Activated CD4-positive, alpha-beta memory T cell treated with anti-CD3 and anti-CD28 coated beads for 36 hours (primary cell): ENCODE measurements at regions not wholly inside any gene's neighbourhood (a gene's known extent, or its start where the extent isn't known, plus 50 kb on each side); places are given as distances from the start of the nearest gene placed in this dataset.
"Not testable (repeated sequence)": the region's sequence is repeated elsewhere in the genome, so short reads cannot be mapped to it uniquely, and the experiment has no call there.

Experiments used
- CTCF ChIA-PET: fragments of 350-600 bp; sonication (Branson Sonifier 250); formaldehyde crosslinking; loops from one replicate; lab custom pipeline; 2021; ENCODE audit warnings: antibody characterized with exemption, inconsistent platforms; lab: Charles Lee
- POLR2A ChIA-PET: fragments of 350-600 bp; sonication (Branson Sonifier 250); formaldehyde crosslinking; loops from one replicate; lab custom pipeline; 2021; ENCODE audit warnings: antibody characterized with exemption; lab: Charles Lee
- DNase-seq: peaks from one replicate; pipeline ENCODE4 v3.0.0-alpha.2; 2020
- H3K27ac Mint-ChIP-seq: one replicate; pipeline ENCODE4 v1.8.0; 2021; ENCODE audit warnings: mixed read lengths
- H3K27me3 Mint-ChIP-seq: one replicate; pipeline ENCODE4 v1.8.0; 2021; ENCODE audit warnings: mixed read lengths
- H3K36me3 Mint-ChIP-seq: one replicate; pipeline ENCODE4 v1.8.0; 2021; ENCODE audit warnings: mixed read lengths
- H3K4me1 Mint-ChIP-seq: one replicate; pipeline ENCODE4 v1.8.0; 2021; ENCODE audit warnings: low read depth, mixed read lengths
- H3K4me3 Mint-ChIP-seq: one replicate; pipeline ENCODE4 v1.8.0; 2021; ENCODE audit warnings: mild to moderate bottlenecking, mixed read lengths
- H3K9me3 Mint-ChIP-seq: one replicate; pipeline ENCODE4 v1.8.0; 2021; ENCODE audit warnings: mixed read lengths
- intact Hi-C: fragments of 100-400 bp; cut with micrococcal nuclease; formaldehyde crosslinking; loops from one replicate; pipeline ENCODE4 v1.15.1; 2023

- no peak for DNase-seq
- ChIA-PET CTCF (no interaction called here), POLR2A (no interaction called here)
- H3K36me3 Mint-ChIP-seq = no peaks in the 10 kb centered on the region
- H3K4me1 Mint-ChIP-seq = no peaks in the 10 kb centered on the region
- no peak overlapping the region for H3K4me3 Mint-ChIP-seq
- intact Hi-C loops = no loop called here
- H3K27ac Mint-ChIP-seq = no peak overlapping the region
- H3K9me3 Mint-ChIP-seq = peaks cover 8% of the 10 kb centered on the region
- H3K27me3 Mint-ChIP-seq = no peaks in the 10 kb centered on the region
These were observed 266.1 kb downstream of the MTERF1 start for GRCh38 chr7:91614431-91614830.

GRCh38 chr7:91618776-91619765 is 261.4 kb downstream of the MTERF1 start:
- POLR2A ChIA-PET = no interaction called here
- intact Hi-C loops = no loop called here
- no peak overlapping the region for H3K27ac Mint-ChIP-seq

GRCh38 chr7:91620827-91621226 is 259.7 kb downstream of the MTERF1 start:
- DNase-seq = no peak
- ChIA-PET CTCF (no interaction called here), POLR2A (no interaction called here)
- no peaks in the 10 kb centered on the region for H3K4me1 Mint-ChIP-seq
- H3K4me3 Mint-ChIP-seq = no peak overlapping the region
- no peaks in the 10 kb centered on the region for H3K27me3 Mint-ChIP-seq
- intact Hi-C loops = no loop called here
- no peak overlapping the region for H3K27ac Mint-ChIP-seq
- H3K9me3 Mint-ChIP-seq = peaks cover 7% of the 10 kb centered on the region
- H3K36me3 Mint-ChIP-seq = no peaks in the 10 kb centered on the region

More at GRCh38 chr7:91618776-91619765, 261.4 kb downstream of the MTERF1 start:
- no peak for DNase-seq
- H3K4me1 Mint-ChIP-seq = no peaks in the 10 kb centered on the region
- CTCF ChIA-PET = no interaction called here
- no peaks in the 10 kb centered on the region for H3K36me3 Mint-ChIP-seq
- no peaks in the 10 kb centered on the region for H3K9me3 Mint-ChIP-seq
- H3K4me3 Mint-ChIP-seq = no peak overlapping the region
- no peaks in the 10 kb centered on the region for H3K27me3 Mint-ChIP-seq

- DNase-seq, H3K27me3 Mint-ChIP-seq, POLR2A ChIA-PET, H3K27ac Mint-ChIP-seq, H3K4me3 Mint-ChIP-seq, CTCF ChIA-PET, H3K4me1 Mint-ChIP-seq, H3K36me3 Mint-ChIP-seq, intact Hi-C loops: not testable (repeated sequence)
- H3K9me3 Mint-ChIP-seq = peaks cover 18% of the 10 kb centered on the region
These were observed 253.2 kb downstream of the MTERF1 start for GRCh38 chr7:91627324-91627723.

- no peaks in the 10 kb centered on the region for H3K27me3 Mint-ChIP-seq
- ChIA-PET POLR2A (no interaction called here), CTCF (no interaction called here)
- H3K27ac Mint-ChIP-seq = no peak overlapping the region
- no peaks in the 10 kb centered on the region for H3K36me3 Mint-ChIP-seq
- DNase-seq = no peak
- H3K4me1 Mint-ChIP-seq = no peaks in the 10 kb centered on the region
- no peak overlapping the region for H3K4me3 Mint-ChIP-seq
- intact Hi-C loops = no loop called here
- H3K9me3 Mint-ChIP-seq = peaks cover 19% of the 10 kb centered on the region
These were observed 251.8 kb downstream of the MTERF1 start for GRCh38 chr7:91628742-91629141.

GRCh38 chr7:91630581-91631380 is 249.7 kb downstream of the MTERF1 start:
- no peak overlapping the region for H3K27ac Mint-ChIP-seq
- intact Hi-C loops = no loop called here
- no peaks in the 10 kb centered on the region for H3K36me3 Mint-ChIP-seq
- no peak for DNase-seq
- POLR2A ChIA-PET = no interaction called here
- H3K4me1 Mint-ChIP-seq = no peaks in the 10 kb centered on the region
- CTCF ChIA-PET = no interaction called here
- no peaks in the 10 kb centered on the region for H3K27me3 Mint-ChIP-seq
- H3K9me3 Mint-ChIP-seq = peaks cover 17% of the 10 kb centered on the region
- no peak overlapping the region for H3K4me3 Mint-ChIP-seq

GRCh38 chr7:91632234-91632940 is 248.1 kb downstream of the MTERF1 start:
- Mint-ChIP-seq H3K4me3 (no peak overlapping the region), H3K36me3 (no peaks in the 10 kb centered on the region), H3K27me3 (no peaks in the 10 kb centered on the region), H3K27ac (no peak overlapping the region), H3K9me3 (peaks cover 14% of the 10 kb centered on the region), H3K4me1 (no peaks in the 10 kb centered on the region)
- intact Hi-C loops = no loop called here
- ChIA-PET POLR2A (no interaction called here), CTCF (no interaction called here)
- no peak for DNase-seq

- Mint-ChIP-seq H3K4me1 (no peaks in the 10 kb centered on the region), H3K27ac (no peak overlapping the region), H3K36me3 (no peaks in the 10 kb centered on the region), H3K4me3 (no peak overlapping the region), H3K9me3 (peaks cover 14% of the 10 kb centered on the region), H3K27me3 (no peaks in the 10 kb centered on the region)
- POLR2A ChIA-PET = no interaction called here
- no peak for DNase-seq
- intact Hi-C loops = no loop called here
- CTCF ChIA-PET = no interaction called here
These were observed 247.5 kb downstream of the MTERF1 start for GRCh38 chr7:91633013-91633441.

GRCh38 chr7:91634485-91635177 is 245.9 kb downstream of the MTERF1 start:
- intact Hi-C loops = no loop called here
- POLR2A ChIA-PET = no interaction called here

GRCh38 chr7:91636129-91636724 is 244.3 kb downstream of the MTERF1 start:
- intact Hi-C loops = no loop called here
- H3K27ac Mint-ChIP-seq = no peak overlapping the region
- no peaks in the 10 kb centered on the region for H3K4me1 Mint-ChIP-seq
- ChIA-PET POLR2A (no interaction called here), CTCF (no interaction called here)
- no peak overlapping the region for H3K4me3 Mint-ChIP-seq
- DNase-seq = no peak
- H3K27me3 Mint-ChIP-seq = no peaks in the 10 kb centered on the region
- no peaks in the 10 kb centered on the region for H3K36me3 Mint-ChIP-seq
- H3K9me3 Mint-ChIP-seq = peaks cover 10% of the 10 kb centered on the region

More at GRCh38 chr7:91634485-91635177, 245.9 kb downstream of the MTERF1 start:
- no peaks in the 10 kb centered on the region for H3K4me1 Mint-ChIP-seq
- H3K27ac Mint-ChIP-seq = no peak overlapping the region
- DNase-seq = no peak
- no peaks in the 10 kb centered on the region for H3K36me3 Mint-ChIP-seq
- CTCF ChIA-PET = no interaction called here
- H3K9me3 Mint-ChIP-seq = peaks cover 14% of the 10 kb centered on the region
- no peak overlapping the region for H3K4me3 Mint-ChIP-seq
- H3K27me3 Mint-ChIP-seq = no peaks in the 10 kb centered on the region

GRCh38 chr7:91636728-91637127 is 243.8 kb downstream of the MTERF1 start:
- intact Hi-C loops = no loop called here
- Mint-ChIP-seq H3K4me1 (no peaks in the 10 kb centered on the region), H3K9me3 (peaks cover 10% of the 10 kb centered on the region), H3K27ac (no peak overlapping the region), H3K36me3 (no peaks in the 10 kb centered on the region), H3K4me3 (no peak overlapping the region), H3K27me3 (no peaks in the 10 kb centered on the region)
- POLR2A ChIA-PET = no interaction called here
- CTCF ChIA-PET = no interaction called here
- no peak for DNase-seq
